H9 (cell line): ENCODE measurements at regions not wholly inside any gene's neighbourhood (a gene's known extent, or its start where the extent isn't known, plus 50 kb on each side); places are given as distances from the start of the nearest gene placed in this dataset.
"Not testable (repeated sequence)": the region's sequence is repeated elsewhere in the genome, so short reads cannot be mapped to it uniquely, and the experiment has no call there.

Experiments
- DNase-seq: peaks from one replicate; pipeline ENCODE4 v3.0.0-alpha.2; 2017
- H2AFZ ChIP-seq: one replicate; pipeline ENCODE4 v1.6.1; 2013; ENCODE audit warnings: mild to moderate bottlenecking, low read length, control low read depth, moderate library complexity
- H2AK5ac ChIP-seq: 2 replicates; pipeline ENCODE4 v1.6.1; 2013; ENCODE audit warnings: low read length, control low read depth, mixed read lengths; ENCODE audit not compliant: insufficient read length
- H2BK120ac ChIP-seq: one replicate; pipeline ENCODE4 v1.6.1; 2013; ENCODE audit warnings: low read depth, mild to moderate bottlenecking, low read length, control low read depth, inconsistent platforms; ENCODE audit not compliant: poor library complexity, severe bottlenecking
- H2BK12ac ChIP-seq: 2 replicates; pipeline ENCODE4 v1.6.1; 2013; ENCODE audit warnings: low read length, control low read depth, mixed read lengths, low read depth; ENCODE audit not compliant: insufficient read length
- H2BK15ac ChIP-seq: 2 replicates; pipeline ENCODE4 v1.6.1; 2013; ENCODE audit warnings: low read depth, low read length, control low read depth
- H2BK20ac ChIP-seq: one replicate; pipeline ENCODE4 v1.6.1; 2013; ENCODE audit warnings: low read depth, mild to moderate bottlenecking, low read length, control low read depth, inconsistent platforms; ENCODE audit not compliant: poor library complexity, severe bottlenecking
- H2BK5ac ChIP-seq: 2 replicates; pipeline ENCODE4 v1.6.1; 2013; ENCODE audit warnings: low read length, control low read depth, mixed read lengths; ENCODE audit not compliant: insufficient read length
- H3K14ac ChIP-seq: 2 replicates; pipeline ENCODE4 v1.6.1; 2013; ENCODE audit warnings: low read length, control low read depth; ENCODE audit not compliant: insufficient read depth
- H3K18ac ChIP-seq: 2 replicates; pipeline ENCODE4 v1.6.1; 2013; ENCODE audit warnings: low read depth, mild to moderate bottlenecking, mixed read lengths, low read length, control low read depth; ENCODE audit not compliant: insufficient read length
- H3K23ac ChIP-seq: 2 replicates; pipeline ENCODE4 v1.6.1; 2013; ENCODE audit warnings: low read length, control low read depth, mixed read lengths, low read depth; ENCODE audit not compliant: insufficient read length
- H3K23me2 ChIP-seq: 2 replicates; pipeline ENCODE4 v1.6.1; 2013; ENCODE audit warnings: low read depth, mild to moderate bottlenecking, mixed read lengths, low read length, control low read depth; ENCODE audit not compliant: insufficient read length, poor library complexity, severe bottlenecking
- H3K27ac ChIP-seq: 2 replicates; pipeline ENCODE4 v1.5.1; 2013; ENCODE audit warnings: low read length, control low read depth, mixed read lengths, low read depth; ENCODE audit not compliant: insufficient read length
- H3K27me3 ChIP-seq: 2 replicates; pipeline ENCODE4 v1.6.1; 2013; ENCODE audit warnings: low read length, control low read depth, inconsistent platforms; ENCODE audit not compliant: insufficient read depth
- H3K4ac ChIP-seq: 2 replicates; pipeline ENCODE4 v1.6.1; 2013; ENCODE audit warnings: low read depth, mild to moderate bottlenecking, control low read depth, inconsistent platforms, low read length, moderate library complexity
- H3K4me1 ChIP-seq: 2 replicates; pipeline ENCODE4 v1.6.1; 2013; ENCODE audit warnings: low read length, control low read depth, inconsistent platforms; ENCODE audit not compliant: insufficient read depth
- H3K4me2 ChIP-seq: 2 replicates; pipeline ENCODE4 v1.6.1; 2013; ENCODE audit warnings: low read length, control low read depth, mixed read lengths; ENCODE audit not compliant: insufficient read length, insufficient read depth
- H3K56ac ChIP-seq: 2 replicates; pipeline ENCODE4 v1.6.1; 2013; ENCODE audit warnings: low read depth, mild to moderate bottlenecking, mixed read lengths, low read length, control low read depth; ENCODE audit not compliant: insufficient read length
- H3K79me1 ChIP-seq: 2 replicates; pipeline ENCODE4 v1.6.1; 2013; ENCODE audit warnings: low read depth, mild to moderate bottlenecking, moderate library complexity, low read length, control low read depth, inconsistent platforms; ENCODE audit not compliant: insufficient read depth, poor library complexity, severe bottlenecking
- H3K79me2 ChIP-seq: 2 replicates; pipeline ENCODE4 v1.6.1; 2013; ENCODE audit warnings: low read length, control low read depth, inconsistent platforms; ENCODE audit not compliant: insufficient read depth
- H3K9ac ChIP-seq: 2 replicates; pipeline ENCODE4 v1.6.1; 2013; ENCODE audit warnings: low read length, control low read depth, mixed read lengths; ENCODE audit not compliant: insufficient read length; ENCODE audit errors: extremely low read depth
- H3K9me3 ChIP-seq: one replicate; pipeline ENCODE4 v1.6.1; 2013; ENCODE audit warnings: low read depth, low read length, inconsistent platforms; ENCODE audit not compliant: control insufficient read depth
- H3T11ph ChIP-seq: one replicate; pipeline ENCODE4 v1.6.1; 2013; ENCODE audit warnings: mild to moderate bottlenecking, low read length, control low read depth, inconsistent platforms
- H4K20me1 ChIP-seq: one replicate; pipeline ENCODE4 v1.6.1; 2013; ENCODE audit not compliant: control insufficient read depth, insufficient read length, insufficient read depth
- H4K5ac ChIP-seq: 2 replicates; pipeline ENCODE4 v1.6.1; 2013; ENCODE audit warnings: low read depth, mild to moderate bottlenecking, mixed read lengths, low read length, control low read depth; ENCODE audit not compliant: insufficient read length
- H4K8ac ChIP-seq: replicated peaks from 2 replicates; pipeline ENCODE4 v1.6.1; 2013; ENCODE audit warnings: low read length, control low read depth, mixed read lengths, low read depth; ENCODE audit not compliant: insufficient read length
- H4K91ac ChIP-seq: 2 replicates; pipeline ENCODE4 v1.6.1; 2013; ENCODE audit warnings: low read depth, mild to moderate bottlenecking, moderate library complexity, mixed read lengths, low read length, control low read depth; ENCODE audit not compliant: insufficient read length
- H3K27ac Mint-ChIP-seq, 3 experiments: 2 replicates in 2 of 3; 3 replicates in 1 of 3; pipeline ENCODE4 v1.8.0; 2020 to 2021; ENCODE audit warnings: mixed read lengths in 3 of 3, mild to moderate bottlenecking in 1 of 3, moderate library complexity in 1 of 3
- H3K27me3 Mint-ChIP-seq: 2 replicates; pipeline ENCODE4 v1.8.0; 2021; ENCODE audit warnings: low read depth, mild to moderate bottlenecking, moderate library complexity, mixed read lengths
- H3K36me3 Mint-ChIP-seq, 3 experiments: 2 replicates in 2 of 3; 3 replicates in 1 of 3; pipeline ENCODE4 v1.8.0; 2020 to 2021; ENCODE audit warnings: low read depth in 3 of 3, mixed read lengths in 3 of 3; ENCODE audit not compliant: insufficient read depth in 1 of 3
- H3K4me1 Mint-ChIP-seq, 2 experiments: 2 replicates each; pipeline ENCODE4 v1.8.0; 2020; ENCODE audit warnings: mixed read lengths in 2 of 2
- H3K4me3 Mint-ChIP-seq, 2 experiments: 2 replicates in 1 of 2; 3 replicates in 1 of 2; pipeline ENCODE4 v1.8.0; 2020 to 2021; ENCODE audit warnings: mild to moderate bottlenecking in 2 of 2, mixed read lengths in 2 of 2, moderate library complexity in 1 of 2
- H3K9me3 Mint-ChIP-seq, 2 experiments: 2 replicates in 1 of 2; 3 replicates in 1 of 2; pipeline ENCODE4 v1.8.0; 2020; ENCODE audit warnings: mild to moderate bottlenecking in 2 of 2, mixed read lengths in 2 of 2, moderate library complexity in 1 of 2
- WGBS: extraction: QIAGEN DNeasy Blood & Tissue Kit; methylation state at CpG from one replicate; pipeline ENCODE4 v1.1.7; 2013; ENCODE audit warnings: missing lambda C conversion rate, low lambda C conversion rate, mixed read lengths; ENCODE audit not compliant: insufficient read length; ENCODE audit errors: extremely low coverage; 5-methylcytosine and 5-hydroxymethylcytosine counted together
- TF ChIP-seq, protein P1 (sequence below): fragments of 200-600 bp; sonication (generic); conservative IDR thresholded peaks from 3 replicates; pipeline ENCODE4 v1.8.0; 2021; ENCODE audit warnings: antibody characterized with exemption, mild to moderate bottlenecking

DNA sequence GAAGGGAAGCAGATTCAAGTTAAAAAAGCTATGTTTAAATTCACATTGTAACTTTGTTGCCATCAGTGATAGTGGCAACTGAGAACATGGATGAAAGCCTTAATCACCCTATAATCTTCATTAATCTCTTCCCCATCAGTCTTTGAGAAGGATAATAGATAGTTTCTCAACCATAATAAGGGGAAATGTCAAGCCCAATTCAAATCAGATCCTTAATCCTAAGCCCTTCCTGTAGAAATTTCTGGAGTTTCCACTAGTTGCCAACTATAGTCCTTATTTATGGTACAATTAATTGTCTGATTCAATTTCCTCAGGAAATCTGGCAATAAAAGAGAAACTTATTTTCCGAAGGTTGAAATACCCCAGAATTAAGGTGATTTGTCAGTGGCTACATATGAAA is 431.8 kb downstream of the ZWINT start:
- Histone ChIP-seq H3K23ac (no peak overlapping the region), H3K79me1 (no peaks in the 10 kb centered on the region), H3K4me2 (no peak overlapping the region), H3K27ac (no peak overlapping the region), H3T11ph (no peak overlapping the region), H3K9ac (no peak overlapping the region), H2BK15ac (no peak overlapping the region), H2AFZ (no peak overlapping the region), H3K27me3 (no peaks in the 10 kb centered on the region), H2BK12ac (no peak overlapping the region), H2BK120ac (no peak overlapping the region), H3K23me2 (no peaks in the 10 kb centered on the region), H2BK20ac (no peak overlapping the region), H4K91ac (no peak overlapping the region), H2AK5ac (no peak overlapping the region), H4K20me1 (no peaks in the 10 kb centered on the region), H3K18ac (no peak overlapping the region), H4K5ac (no peak overlapping the region), H3K79me2 (no peaks in the 10 kb centered on the region), H3K56ac (no peak overlapping the region), H4K8ac (no peak overlapping the region), H3K4ac (no peak overlapping the region), H3K14ac (no peak overlapping the region), H2BK5ac (no peak overlapping the region), H3K4me1 (no peaks in the 10 kb centered on the region), H3K9me3 (no peaks in the 10 kb centered on the region)
- no peak for DNase-seq
- Mint-ChIP-seq H3K27ac (no peak overlapping the region), H3K4me3 (no peak overlapping the region), H3K4me1 (no peaks in the 10 kb centered on the region), H3K36me3 (no peaks in the 10 kb centered on the region), H3K27me3 (no peaks in the 10 kb centered on the region), H3K9me3 (no peaks in the 10 kb centered on the region)
- no CpG with 5 or more reads among the region's 1 CpG for WGBS
- TF ChIP-seq, protein P1, sequence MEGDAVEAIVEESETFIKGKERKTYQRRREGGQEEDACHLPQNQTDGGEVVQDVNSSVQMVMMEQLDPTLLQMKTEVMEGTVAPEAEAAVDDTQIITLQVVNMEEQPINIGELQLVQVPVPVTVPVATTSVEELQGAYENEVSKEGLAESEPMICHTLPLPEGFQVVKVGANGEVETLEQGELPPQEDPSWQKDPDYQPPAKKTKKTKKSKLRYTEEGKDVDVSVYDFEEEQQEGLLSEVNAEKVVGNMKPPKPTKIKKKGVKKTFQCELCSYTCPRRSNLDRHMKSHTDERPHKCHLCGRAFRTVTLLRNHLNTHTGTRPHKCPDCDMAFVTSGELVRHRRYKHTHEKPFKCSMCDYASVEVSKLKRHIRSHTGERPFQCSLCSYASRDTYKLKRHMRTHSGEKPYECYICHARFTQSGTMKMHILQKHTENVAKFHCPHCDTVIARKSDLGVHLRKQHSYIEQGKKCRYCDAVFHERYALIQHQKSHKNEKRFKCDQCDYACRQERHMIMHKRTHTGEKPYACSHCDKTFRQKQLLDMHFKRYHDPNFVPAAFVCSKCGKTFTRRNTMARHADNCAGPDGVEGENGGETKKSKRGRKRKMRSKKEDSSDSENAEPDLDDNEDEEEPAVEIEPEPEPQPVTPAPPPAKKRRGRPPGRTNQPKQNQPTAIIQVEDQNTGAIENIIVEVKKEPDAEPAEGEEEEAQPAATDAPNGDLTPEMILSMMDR, result no peak

DNA sequence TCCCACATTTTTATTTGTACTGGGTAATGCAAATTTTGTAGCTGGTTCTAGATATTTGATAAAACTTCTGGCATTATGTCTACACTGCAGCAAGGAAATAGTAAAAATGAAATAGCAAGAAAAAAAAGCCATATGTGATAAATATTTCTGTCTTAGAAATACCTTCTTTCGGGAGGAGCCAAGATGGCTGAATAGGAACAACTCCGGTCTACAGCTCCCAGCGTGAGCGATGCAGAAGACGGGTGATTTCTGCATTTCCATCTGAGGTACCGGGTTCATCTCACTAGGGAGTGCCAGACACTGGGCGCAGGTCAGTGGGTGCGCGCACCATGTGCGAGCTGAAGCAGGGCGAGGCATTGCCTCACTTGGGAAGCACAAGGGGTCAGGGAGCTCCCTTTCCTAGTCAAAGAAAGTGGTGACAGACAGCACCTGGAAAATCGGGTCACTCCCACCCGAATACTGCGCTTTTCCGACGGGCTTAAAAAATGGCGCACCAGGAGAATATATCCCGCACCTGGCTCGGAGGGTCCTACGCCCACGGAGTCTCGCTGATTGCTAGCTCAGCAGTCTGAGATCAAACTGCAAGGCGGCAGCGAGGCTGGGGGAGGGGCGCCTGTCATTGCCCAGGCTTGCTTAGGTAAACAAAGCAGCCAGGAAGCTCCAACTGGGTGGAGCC is 461.4 kb downstream of the ZWINT start:
- DNase-seq, H3K27me3 Mint-ChIP-seq, H3K56ac ChIP-seq, H3K23ac ChIP-seq, H3K27ac ChIP-seq, H3K18ac ChIP-seq, H4K5ac ChIP-seq, H3K4me2 ChIP-seq, H4K8ac ChIP-seq, H3T11ph ChIP-seq, H4K20me1 ChIP-seq, H3K23me2 ChIP-seq, H3K4me1 ChIP-seq, H3K14ac ChIP-seq, H2BK5ac ChIP-seq, H2AFZ ChIP-seq, H3K9ac ChIP-seq, H2BK20ac ChIP-seq, H4K91ac ChIP-seq, H2BK120ac ChIP-seq, H3K79me1 ChIP-seq, H2AK5ac ChIP-seq, H3K79me2 ChIP-seq, H2BK12ac ChIP-seq, H3K9me3 ChIP-seq, H3K27me3 ChIP-seq, H3K4ac ChIP-seq, H2BK15ac ChIP-seq: not testable (repeated sequence)
- no CpG with 5 or more reads among the region's 25 CpGs for WGBS
- H3K27ac Mint-ChIP-seq, result peak overlapping the region; percentile 28 to 98 (median 96); a peak in 5 of 7 replicates
- H3K9me3 Mint-ChIP-seq, result peaks cover 6 to 12% of the 10 kb centered on the region in 2 experiments
- peak overlapping the region; percentile 88 to 91 for H3K4me3 Mint-ChIP-seq
- H3K4me1 Mint-ChIP-seq, result peaks cover 26 to 30% of the 10 kb centered on the region in 2 experiments
- H3K36me3 Mint-ChIP-seq, result peaks cover 3 to 21% (median 14%) of the 10 kb centered on the region in 3 experiments; a peak in 6 of 7 replicates
